TTC549 (cell line): ENCODE measurements at regions not wholly inside any gene's neighbourhood (a gene's known extent, or its start where the extent isn't known, plus 50 kb on each side); places are given as distances from the start of the nearest gene placed in this dataset.
"Not testable (repeated sequence)": the region's sequence is repeated elsewhere in the genome, so short reads cannot be mapped to it uniquely, and the experiment has no call there.

Experiments
- FAIRE-seq: peaks from 2 replicates; lab custom pipeline; 2012; peaks lifted over from hg19 to GRCh38; lab: Jason Lieb, UNC

DNA sequence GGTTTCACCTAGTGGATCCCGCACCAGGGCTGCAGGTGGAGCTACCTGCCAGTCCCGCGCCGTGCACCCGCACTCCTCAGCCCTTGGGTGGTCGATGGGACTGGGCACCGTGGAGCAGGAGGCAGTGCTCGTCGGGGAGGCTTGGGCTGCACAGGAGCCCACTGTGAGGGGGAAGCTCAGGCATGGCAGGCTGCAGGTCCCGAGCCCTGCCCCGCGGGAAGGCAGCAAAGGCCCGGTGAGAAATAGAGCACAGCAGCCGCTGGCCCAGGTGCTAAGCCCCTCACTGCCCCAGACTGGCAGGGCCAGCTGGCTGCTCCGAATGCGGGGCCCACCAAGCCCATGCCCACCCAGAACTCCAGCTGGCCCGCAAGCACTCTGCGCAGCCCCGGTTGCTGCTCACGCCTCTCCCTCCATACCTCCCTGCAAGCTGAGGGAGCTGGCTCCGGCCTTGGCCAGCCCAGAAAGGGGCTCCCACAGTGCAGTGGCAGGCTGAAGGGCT, 872.7 kb downstream of the PCDH17 start:
- not testable (repeated sequence) for FAIRE-seq

- not testable (repeated sequence) for FAIRE-seq
Measured at GRCh38 chr13:58505262-58505920, 873.8 kb downstream of the PCDH17 start.

- no peak for FAIRE-seq
Measured at GRCh38 chr13:58528351-58528750, 896.8 kb downstream of the PCDH17 start.

DNA sequence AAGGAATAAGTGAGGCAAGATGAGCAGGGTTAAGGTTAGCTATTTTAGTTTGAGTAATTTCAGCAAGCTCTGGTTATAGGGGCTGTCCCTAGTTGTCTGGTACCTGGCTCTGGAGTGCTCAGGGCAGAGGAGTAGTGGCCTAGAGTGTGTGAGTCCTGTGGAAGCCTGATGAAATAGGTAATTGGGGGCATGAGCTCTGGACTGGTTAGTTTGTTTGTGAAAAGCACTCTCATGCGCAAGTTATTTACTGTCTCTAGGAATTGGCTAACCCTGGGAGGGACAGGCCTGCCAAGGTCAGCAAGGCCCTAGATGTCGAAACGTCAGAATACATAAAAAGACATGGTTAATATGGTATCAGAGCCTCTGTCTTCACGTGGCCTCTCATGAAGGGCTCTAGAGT, 900.1 kb downstream of the PCDH17 start:
- FAIRE-seq: no peak

DNA sequence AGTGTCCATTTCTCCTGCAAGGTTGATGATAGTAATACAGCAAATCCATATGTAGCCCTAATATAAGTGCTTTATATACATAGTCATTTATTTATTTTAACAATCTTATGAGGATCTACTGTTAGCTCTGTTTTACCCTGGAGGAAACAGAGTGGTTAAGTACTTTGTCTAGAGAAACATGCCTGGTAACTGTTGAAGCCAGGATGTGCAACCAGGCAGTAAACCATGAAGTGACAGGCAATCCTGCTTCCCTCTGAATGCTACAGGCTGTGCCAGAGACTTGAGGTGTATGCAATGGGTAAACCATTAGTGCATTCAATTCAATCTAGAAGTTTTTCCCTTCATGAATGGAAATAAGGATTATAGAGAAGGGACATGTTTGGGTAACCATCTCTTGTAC, 911.0 kb downstream of the PCDH17 start:
- FAIRE-seq: no peak

GRCh38 chr13:58547419-58547818, 915.9 kb downstream of the PCDH17 start:
- no peak for FAIRE-seq

DNA sequence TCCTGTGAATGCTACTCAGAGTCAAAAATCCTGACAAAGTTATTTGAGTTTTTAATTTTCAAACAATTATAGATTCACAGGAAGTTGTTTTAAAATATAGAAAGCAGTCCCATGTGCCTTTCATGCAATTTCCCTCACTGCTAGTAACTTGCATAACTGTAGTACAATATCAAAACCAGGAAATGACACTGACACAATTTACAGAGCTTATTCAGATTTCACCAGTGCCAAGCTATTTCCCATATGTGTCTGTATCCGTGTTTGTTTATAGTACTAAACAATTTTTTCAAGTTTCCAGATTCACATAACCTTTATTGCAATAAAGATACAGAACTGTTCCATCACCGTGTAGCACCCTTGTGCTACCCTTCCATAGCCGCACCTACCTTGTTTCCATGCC, 934.6 kb downstream of the PCDH17 start:
- no peak for FAIRE-seq

- no peak for FAIRE-seq
Measured at GRCh38 chr13:58573743-58574142, 942.2 kb downstream of the PCDH17 start.

- no peak for FAIRE-seq
Measured at GRCh38 chr13:58574791-58575190, 943.2 kb downstream of the PCDH17 start.

DNA sequence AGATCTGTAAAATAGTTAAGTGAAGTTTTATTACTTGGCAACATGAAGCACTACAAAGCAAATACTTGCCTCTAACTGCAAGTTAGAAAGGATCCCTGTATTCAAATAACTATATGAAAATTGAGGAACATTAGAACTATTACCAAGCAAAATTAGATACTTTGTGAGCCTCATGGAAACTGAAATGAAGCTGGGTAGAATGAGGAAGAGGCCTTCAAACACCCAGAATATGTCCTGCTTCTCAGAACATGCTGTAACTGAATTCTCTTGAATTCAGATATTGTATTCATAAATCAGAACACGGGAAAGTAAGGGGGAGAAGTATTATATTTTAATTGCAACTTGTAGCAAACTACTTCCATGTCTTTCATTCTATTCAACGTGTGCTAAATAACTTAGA, 947.9 kb downstream of the PCDH17 start:
- FAIRE-seq: no peak

- no peak for FAIRE-seq
Measured at GRCh38 chr13:58583966-58584365, 952.4 kb downstream of the PCDH17 start.

- FAIRE-seq: no peak
Measured at GRCh38 chr13:58584610-58585009, 953.1 kb downstream of the PCDH17 start.

DNA sequence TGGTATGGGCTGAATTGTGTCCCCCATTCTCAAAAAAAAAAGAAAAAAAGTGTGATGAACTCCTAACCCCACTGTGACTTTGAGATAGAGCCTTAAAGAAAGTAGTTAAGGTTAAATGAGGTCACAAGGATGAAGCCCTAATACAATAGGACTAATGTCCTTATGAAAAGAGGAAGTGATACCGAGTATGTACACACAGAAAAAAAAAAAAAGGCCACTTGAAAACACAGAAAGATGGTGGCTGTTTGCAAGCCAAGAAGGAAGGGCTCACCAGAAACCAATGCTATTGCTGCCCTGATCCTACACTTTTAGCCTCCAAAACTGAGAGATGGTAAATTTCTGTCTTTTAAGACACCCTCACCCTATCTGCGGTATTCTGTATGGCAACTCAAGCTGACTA, 955.6 kb downstream of the PCDH17 start:
- no peak for FAIRE-seq

GRCh38 chr13:58592052-58592451, 960.5 kb downstream of the PCDH17 start:
- FAIRE-seq: no peak

DNA sequence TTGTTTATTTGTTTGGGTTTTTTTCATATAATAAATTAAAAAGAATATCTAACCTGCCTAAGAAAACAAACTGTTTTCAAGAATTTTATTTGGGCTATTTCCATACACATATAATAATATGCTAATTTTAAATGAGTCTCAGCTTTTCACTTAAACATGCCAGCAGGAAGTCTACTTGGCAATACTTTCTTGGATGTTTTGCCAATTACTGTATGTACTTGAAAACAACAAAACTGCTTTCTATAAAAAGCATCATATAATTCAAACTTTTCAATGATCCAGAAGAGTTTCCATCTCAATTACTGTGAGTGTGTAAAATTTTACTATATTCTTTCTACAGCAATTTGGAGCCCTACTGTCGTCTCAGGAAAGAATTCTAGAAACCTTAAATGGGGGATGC, 961.2 kb downstream of the PCDH17 start:
- FAIRE-seq: no peak

DNA sequence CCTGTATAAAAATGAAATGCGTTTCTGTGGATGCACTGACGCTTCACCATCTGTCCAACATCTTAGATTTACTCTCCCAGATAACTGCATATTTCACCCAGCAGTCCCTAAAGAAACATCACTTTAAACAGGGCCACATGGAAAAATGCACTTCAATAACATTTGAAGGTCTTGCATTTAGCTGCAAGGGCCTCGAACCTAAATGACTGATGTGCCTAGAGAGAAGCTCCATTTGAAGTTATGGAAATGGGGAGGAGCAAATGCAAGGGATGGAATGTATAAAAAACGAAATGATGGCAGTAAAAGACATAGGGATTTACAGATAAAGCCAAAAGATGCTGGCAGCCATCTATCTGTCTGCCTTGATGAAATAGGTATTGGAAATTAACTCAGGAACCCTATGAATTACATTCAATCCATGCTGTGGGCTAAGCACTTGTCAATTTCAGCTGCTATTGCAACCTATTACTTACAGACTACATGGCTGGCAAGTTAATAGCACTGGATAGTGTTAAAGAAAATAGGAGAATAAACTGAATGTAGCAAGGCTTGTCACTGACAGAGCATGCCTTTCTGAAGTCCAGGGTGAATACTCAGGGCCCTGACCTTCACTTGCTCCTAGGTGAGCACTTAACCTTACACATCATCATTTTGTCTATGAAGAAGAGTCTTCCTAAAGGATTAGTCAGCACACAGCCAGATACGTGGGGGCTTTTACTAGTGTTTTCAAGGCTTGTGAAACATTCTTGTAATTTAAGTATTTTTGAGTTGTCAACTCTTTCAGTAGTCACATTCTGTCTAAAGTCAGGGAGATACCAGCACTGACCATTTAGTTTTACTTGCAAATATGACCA, 963.4 kb downstream of the PCDH17 start:
- FAIRE-seq: no peak

DNA sequence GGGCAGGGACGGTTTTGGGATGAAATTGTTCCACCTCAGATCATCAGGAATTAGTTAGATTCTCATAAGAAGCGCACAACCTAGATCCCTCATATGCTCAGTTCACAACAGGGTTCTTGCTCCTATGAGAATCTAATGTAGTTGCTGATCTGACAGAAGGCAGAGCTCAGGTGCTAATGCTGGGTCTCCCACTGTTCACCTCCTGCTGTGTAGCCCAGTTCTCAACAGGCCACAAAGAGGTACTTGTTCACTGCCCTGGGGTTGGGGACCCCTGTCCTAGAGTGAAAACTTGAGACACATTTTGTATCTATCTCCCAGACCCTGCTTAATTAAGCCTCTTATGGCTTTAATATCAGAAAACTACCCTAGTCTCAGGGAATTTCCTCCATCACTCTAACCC, 966.0 kb downstream of the PCDH17 start:
- FAIRE-seq: no peak

GRCh38 chr13:58598241-58598640, 966.7 kb downstream of the PCDH17 start:
- no peak for FAIRE-seq

DNA sequence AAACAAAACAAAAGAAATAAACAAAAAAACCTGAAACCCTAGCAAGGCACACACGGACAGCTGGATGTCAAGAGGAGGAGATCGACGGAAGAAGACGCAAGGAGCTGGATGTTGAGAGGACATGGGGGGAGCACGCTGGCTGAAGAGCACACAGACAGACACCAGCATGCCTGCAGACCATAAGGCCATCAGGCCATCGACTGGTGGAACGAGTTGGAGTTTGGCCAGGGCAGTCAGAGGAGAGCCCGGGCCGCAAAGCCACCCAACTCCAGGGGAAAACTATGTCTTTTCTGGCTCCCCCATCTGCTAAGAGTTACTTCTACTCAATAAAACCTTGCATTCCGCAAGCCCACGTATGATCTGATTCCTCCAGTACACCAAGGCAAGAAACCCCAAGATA, 979.6 kb downstream of the PCDH17 start:
- no peak for FAIRE-seq

- FAIRE-seq: no peak
Measured at GRCh38 chr13:58617880-58618665, 986.5 kb downstream of the PCDH17 start.

- no peak for FAIRE-seq
Measured at GRCh38 chr13:58619396-58620113, 988.0 kb downstream of the PCDH17 start.

DNA sequence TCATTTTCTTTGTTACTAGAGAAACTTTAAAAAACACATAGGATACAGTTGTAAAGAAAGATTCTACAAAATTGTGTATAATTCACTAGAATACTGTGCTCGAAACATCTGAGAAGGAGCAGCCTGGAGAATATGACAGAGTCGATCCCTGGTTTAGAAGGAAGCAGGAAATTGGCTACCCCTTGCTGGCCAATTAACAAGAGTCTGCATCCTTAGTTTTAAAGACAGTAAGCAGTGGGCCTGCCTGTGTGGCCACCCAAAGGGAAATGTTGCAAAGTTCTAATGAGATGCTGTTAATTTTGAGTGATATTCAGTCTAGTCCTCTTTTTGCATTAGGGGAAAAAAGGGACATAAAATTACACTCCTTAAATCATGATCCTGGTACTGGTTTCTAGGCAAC, 988.6 kb downstream of the PCDH17 start:
- FAIRE-seq: no peak
